ENCODE measurements at regions not wholly inside any gene's neighbourhood (a gene's known extent, or its start where the extent isn't known, plus 50 kb on each side); places are given as distances from the start of the nearest gene placed in this dataset.
"Not testable (repeated sequence)": the region's sequence is repeated elsewhere in the genome, so short reads cannot be mapped to it uniquely, and the experiment has no call there.

GRCh38 chr10:83543691-83544462 lies 595.4 kb upstream of the GHITM start:
- ATAC-seq (ENCODE audit: low FRiP score), result no peak
- DNase-seq (ENCODE audit: low spot score), result no peak
- TF ChIP-seq CTCF (IDR thresholded peaks at IDR 0.05), result no peak

GRCh38 chr10:83545901-83546391 lies 593.4 kb upstream of the GHITM start:
- DNase-seq (ENCODE audit: low spot score) (no peak), ATAC-seq (ENCODE audit: low FRiP score) (peak; percentile 66)
- no peak for TF ChIP-seq CTCF (IDR thresholded peaks at IDR 0.05)

GRCh38 chr10:83551190-83551589 lies 588.1 kb upstream of the GHITM start:
- not testable (repeated sequence) for DNase-seq (ENCODE audit: low spot score); ATAC-seq (ENCODE audit: low FRiP score)

GRCh38 chr10:83553366-83553765 lies 585.9 kb upstream of the GHITM start:
- ATAC-seq (ENCODE audit: low FRiP score) (no peak), DNase-seq (ENCODE audit: low spot score) (no peak)
- TF ChIP-seq CTCF (IDR thresholded peaks at IDR 0.05), result no peak

GRCh38 chr10:83555264-83555663 lies 584.0 kb upstream of the GHITM start:
- no peak for TF ChIP-seq CTCF (IDR thresholded peaks at IDR 0.05)
- ATAC-seq (ENCODE audit: low FRiP score) (no peak), DNase-seq (ENCODE audit: low spot score) (no peak)

GRCh38 chr10:83562381-83562780 lies 576.9 kb upstream of the GHITM start:
- DNase-seq (ENCODE audit: low spot score) (no peak), ATAC-seq (ENCODE audit: low FRiP score) (no peak)
- TF ChIP-seq CTCF (IDR thresholded peaks at IDR 0.05), result no peak

GRCh38 chr10:83564889-83565588 lies 574.3 kb upstream of the GHITM start:
- DNase-seq (ENCODE audit: low spot score), result no peak
- ATAC-seq (ENCODE audit: low FRiP score), result no peak
- TF ChIP-seq CTCF (IDR thresholded peaks at IDR 0.05), result no peak
